ENCODE measurements at regions not wholly inside any gene's neighbourhood (a gene's known extent, or its start where the extent isn't known, plus 50 kb on each side); places are given as distances from the start of the nearest gene placed in this dataset.

DNA sequence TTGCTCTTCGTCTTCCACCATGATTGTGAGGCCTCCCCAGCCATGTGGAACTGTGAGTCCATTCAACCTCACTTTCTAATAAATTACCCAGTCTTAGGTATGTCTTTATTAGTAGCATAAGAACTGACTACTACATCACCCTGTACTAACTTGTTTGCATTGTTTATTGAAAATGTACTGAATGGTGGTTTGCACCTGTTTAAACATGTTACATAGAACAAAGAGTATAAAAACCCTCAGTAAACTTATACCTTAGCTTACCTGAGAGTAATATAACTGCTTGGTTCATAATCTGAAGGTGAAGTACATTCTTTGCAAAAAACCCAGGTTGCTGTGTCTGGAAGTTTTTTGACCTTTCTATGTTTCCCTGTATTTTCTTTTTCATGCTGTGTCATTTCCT lies 777.8 kb downstream of the TBC1D32 start:
- no peaks in the 10 kb centered on the region for H3K27me3 ChIP-seq (ENCODE audit: insufficient read depth, low read length)
- H3K36me3 ChIP-seq (ENCODE audit: insufficient read depth, low read length): no peaks in the 10 kb centered on the region
- H3K79me2 ChIP-seq (ENCODE audit: control insufficient read depth, insufficient read depth, low read length, unreplicated experiment): no peaks in the 10 kb centered on the region
- no peak overlapping the region for H3K27ac ChIP-seq (ENCODE audit: low read depth, low read length)
- H2AFZ ChIP-seq (ENCODE audit: low read length, unreplicated experiment): no peak overlapping the region
- H3K4me1 ChIP-seq (ENCODE audit: control insufficient read depth, insufficient read depth, low read length, unreplicated experiment): no peaks in the 10 kb centered on the region
- no peak overlapping the region for H3K4me3 ChIP-seq (ENCODE audit: low read depth, low read length)

- no peak overlapping the region for H3K4me3 ChIP-seq (ENCODE audit: low read depth, low read length)
- no peak overlapping the region for H2AFZ ChIP-seq (ENCODE audit: low read length, unreplicated experiment)
- H3K27ac ChIP-seq (ENCODE audit: low read depth, low read length): no peak overlapping the region
- H3K36me3 ChIP-seq (ENCODE audit: insufficient read depth, low read length): no peaks in the 10 kb centered on the region
- no peaks in the 10 kb centered on the region for H3K4me1 ChIP-seq (ENCODE audit: control insufficient read depth, insufficient read depth, low read length, unreplicated experiment)
- no peaks in the 10 kb centered on the region for H3K79me2 ChIP-seq (ENCODE audit: control insufficient read depth, insufficient read depth, low read length, unreplicated experiment)
- H3K27me3 ChIP-seq (ENCODE audit: insufficient read depth, low read length): no peaks in the 10 kb centered on the region
Measured at GRCh38 chr6:120553353-120553752, 780.9 kb downstream of the TBC1D32 start.

- Histone ChIP-seq H3K79me2 (ENCODE audit: control insufficient read depth, insufficient read depth, low read length, unreplicated experiment) (no peaks in the 10 kb centered on the region), H3K27me3 (ENCODE audit: insufficient read depth, low read length) (no peaks in the 10 kb centered on the region), H3K36me3 (ENCODE audit: insufficient read depth, low read length) (no peaks in the 10 kb centered on the region), H3K4me1 (ENCODE audit: control insufficient read depth, insufficient read depth, low read length, unreplicated experiment) (no peaks in the 10 kb centered on the region), H2AFZ (ENCODE audit: low read length, unreplicated experiment) (no peak overlapping the region), H3K4me3 (ENCODE audit: low read depth, low read length) (no peak overlapping the region), H3K27ac (ENCODE audit: low read depth, low read length) (no peak overlapping the region)
Measured at GRCh38 chr6:120545353-120545752, 788.9 kb downstream of the TBC1D32 start.

GRCh38 chr6:120534954-120535353 lies 799.3 kb downstream of the TBC1D32 start:
- no peaks in the 10 kb centered on the region for H3K4me1 ChIP-seq (ENCODE audit: control insufficient read depth, insufficient read depth, low read length, unreplicated experiment)

DNA sequence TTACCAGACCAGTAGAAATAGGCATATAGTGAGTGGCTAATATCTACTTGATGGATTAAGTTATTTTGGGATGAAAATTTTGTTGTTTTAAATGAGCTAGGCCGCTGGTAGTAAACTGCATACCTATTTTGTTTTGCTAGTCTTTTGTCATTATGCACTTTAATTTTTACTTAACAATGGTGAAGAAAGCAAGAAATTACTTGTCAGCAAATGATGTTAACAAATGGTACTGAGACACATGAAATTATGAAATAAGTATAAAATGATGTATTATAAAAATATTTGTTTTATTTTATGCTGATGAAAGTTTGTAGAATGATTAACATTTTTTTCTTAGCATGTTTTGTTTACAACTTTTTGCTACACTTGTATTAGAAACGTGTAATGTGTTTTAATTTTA lies 807.7 kb downstream of the TBC1D32 start:
- no peak overlapping the region for H3K4me3 ChIP-seq (ENCODE audit: low read depth, low read length)
- H3K27me3 ChIP-seq (ENCODE audit: insufficient read depth, low read length): no peaks in the 10 kb centered on the region
- H3K36me3 ChIP-seq (ENCODE audit: insufficient read depth, low read length): no peaks in the 10 kb centered on the region
- no peaks in the 10 kb centered on the region for H3K4me1 ChIP-seq (ENCODE audit: control insufficient read depth, insufficient read depth, low read length, unreplicated experiment)
- no peak overlapping the region for H2AFZ ChIP-seq (ENCODE audit: low read length, unreplicated experiment)
- H3K79me2 ChIP-seq (ENCODE audit: control insufficient read depth, insufficient read depth, low read length, unreplicated experiment): no peaks in the 10 kb centered on the region
- no peak overlapping the region for H3K27ac ChIP-seq (ENCODE audit: low read depth, low read length)

More at GRCh38 chr6:120534954-120535353, 799.3 kb downstream of the TBC1D32 start:
- Histone ChIP-seq H2AFZ (ENCODE audit: low read length, unreplicated experiment) (no peak overlapping the region), H3K27me3 (ENCODE audit: insufficient read depth, low read length) (no peaks in the 10 kb centered on the region), H3K79me2 (ENCODE audit: control insufficient read depth, insufficient read depth, low read length, unreplicated experiment) (no peaks in the 10 kb centered on the region), H3K27ac (ENCODE audit: low read depth, low read length) (no peak overlapping the region), H3K36me3 (ENCODE audit: insufficient read depth, low read length) (no peaks in the 10 kb centered on the region), H3K4me3 (ENCODE audit: low read depth, low read length) (no peak overlapping the region)

GRCh38 chr6:120514544-120514943 lies 819.7 kb downstream of the TBC1D32 start:
- no peaks in the 10 kb centered on the region for H3K4me1 ChIP-seq (ENCODE audit: control insufficient read depth, insufficient read depth, low read length, unreplicated experiment)
- H3K4me3 ChIP-seq (ENCODE audit: low read depth, low read length): no peak overlapping the region
- no peak overlapping the region for H3K27ac ChIP-seq (ENCODE audit: low read depth, low read length)
- H3K36me3 ChIP-seq (ENCODE audit: insufficient read depth, low read length): no peaks in the 10 kb centered on the region
- no peaks in the 10 kb centered on the region for H3K27me3 ChIP-seq (ENCODE audit: insufficient read depth, low read length)
- no peak overlapping the region for H2AFZ ChIP-seq (ENCODE audit: low read length, unreplicated experiment)
- no peaks in the 10 kb centered on the region for H3K79me2 ChIP-seq (ENCODE audit: control insufficient read depth, insufficient read depth, low read length, unreplicated experiment)

GRCh38 chr6:120511712-120512111 lies 822.6 kb downstream of the TBC1D32 start:
- Histone ChIP-seq H3K4me3 (ENCODE audit: low read depth, low read length) (no peak overlapping the region), H2AFZ (ENCODE audit: low read length, unreplicated experiment) (no peak overlapping the region), H3K36me3 (ENCODE audit: insufficient read depth, low read length) (no peaks in the 10 kb centered on the region), H3K79me2 (ENCODE audit: control insufficient read depth, insufficient read depth, low read length, unreplicated experiment) (no peaks in the 10 kb centered on the region), H3K27ac (ENCODE audit: low read depth, low read length) (no peak overlapping the region), H3K4me1 (ENCODE audit: control insufficient read depth, insufficient read depth, low read length, unreplicated experiment) (no peaks in the 10 kb centered on the region), H3K27me3 (ENCODE audit: insufficient read depth, low read length) (no peaks in the 10 kb centered on the region)

GRCh38 chr6:120498711-120499110 lies 835.6 kb downstream of the TBC1D32 start:
- H3K27ac ChIP-seq (ENCODE audit: low read depth, low read length): no peak overlapping the region
- H3K27me3 ChIP-seq (ENCODE audit: insufficient read depth, low read length): no peaks in the 10 kb centered on the region
- H3K4me1 ChIP-seq (ENCODE audit: control insufficient read depth, insufficient read depth, low read length, unreplicated experiment): no peaks in the 10 kb centered on the region
- no peak overlapping the region for H3K4me3 ChIP-seq (ENCODE audit: low read depth, low read length)
- no peaks in the 10 kb centered on the region for H3K36me3 ChIP-seq (ENCODE audit: insufficient read depth, low read length)
- no peak overlapping the region for H2AFZ ChIP-seq (ENCODE audit: low read length, unreplicated experiment)
- H3K79me2 ChIP-seq (ENCODE audit: control insufficient read depth, insufficient read depth, low read length, unreplicated experiment): no peaks in the 10 kb centered on the region

GRCh38 chr6:120496661-120497060 lies 837.6 kb downstream of the TBC1D32 start:
- Histone ChIP-seq H3K36me3 (ENCODE audit: insufficient read depth, low read length) (no peaks in the 10 kb centered on the region), H3K4me3 (ENCODE audit: low read depth, low read length) (no peak overlapping the region), H3K27ac (ENCODE audit: low read depth, low read length) (no peak overlapping the region), H3K79me2 (ENCODE audit: control insufficient read depth, insufficient read depth, low read length, unreplicated experiment) (no peaks in the 10 kb centered on the region), H2AFZ (ENCODE audit: low read length, unreplicated experiment) (no peak overlapping the region), H3K4me1 (ENCODE audit: control insufficient read depth, insufficient read depth, low read length, unreplicated experiment) (no peaks in the 10 kb centered on the region), H3K27me3 (ENCODE audit: insufficient read depth, low read length) (no peaks in the 10 kb centered on the region)

DNA sequence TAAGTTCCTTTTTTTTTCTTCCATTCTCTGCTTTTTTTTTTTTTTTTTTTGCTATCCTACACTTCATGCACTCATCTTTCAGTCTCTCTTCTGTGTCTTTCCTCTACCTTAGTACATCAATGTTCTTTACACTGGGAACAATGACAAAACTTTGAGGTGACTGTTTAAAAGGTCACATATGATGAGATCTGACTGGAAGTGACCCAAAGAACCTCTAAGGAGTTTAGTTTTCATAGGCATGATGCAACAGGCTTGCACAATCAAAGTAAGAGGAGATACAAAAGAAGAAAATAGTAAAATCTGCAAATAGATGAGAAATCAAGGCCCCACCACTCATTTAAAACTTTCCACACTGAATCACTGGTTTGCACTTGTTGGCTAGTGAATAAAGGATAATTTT lies 840.8 kb downstream of the TBC1D32 start:
- no peak overlapping the region for H2AFZ ChIP-seq (ENCODE audit: low read length, unreplicated experiment)
- no peaks in the 10 kb centered on the region for H3K79me2 ChIP-seq (ENCODE audit: control insufficient read depth, insufficient read depth, low read length, unreplicated experiment)
- H3K27ac ChIP-seq (ENCODE audit: low read depth, low read length): no peak overlapping the region
- no peaks in the 10 kb centered on the region for H3K4me1 ChIP-seq (ENCODE audit: control insufficient read depth, insufficient read depth, low read length, unreplicated experiment)
- no peak overlapping the region for H3K4me3 ChIP-seq (ENCODE audit: low read depth, low read length)
- no peaks in the 10 kb centered on the region for H3K36me3 ChIP-seq (ENCODE audit: insufficient read depth, low read length)
- no peaks in the 10 kb centered on the region for H3K27me3 ChIP-seq (ENCODE audit: insufficient read depth, low read length)

DNA sequence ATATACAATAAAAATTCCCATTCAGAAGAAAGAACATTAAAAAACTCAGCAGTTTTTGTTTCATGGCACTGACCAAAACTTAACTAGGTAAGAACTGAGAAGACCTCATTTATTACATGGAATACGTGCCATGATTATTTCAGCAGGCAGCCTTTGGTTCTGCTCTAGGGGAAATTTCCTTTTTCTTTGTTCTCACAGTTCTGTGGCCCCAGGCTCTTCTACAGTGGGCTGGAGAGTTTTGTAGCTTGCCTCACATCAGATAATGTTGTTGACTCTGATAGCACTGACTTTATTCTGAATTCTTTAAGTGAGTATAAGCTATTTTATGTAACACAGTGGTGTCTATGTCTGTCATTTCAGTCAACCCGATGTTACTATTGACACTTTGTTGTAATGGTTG lies 844.3 kb downstream of the TBC1D32 start:
- Histone ChIP-seq H3K27me3 (ENCODE audit: insufficient read depth, low read length) (no peaks in the 10 kb centered on the region), H3K36me3 (ENCODE audit: insufficient read depth, low read length) (no peaks in the 10 kb centered on the region), H3K79me2 (ENCODE audit: control insufficient read depth, insufficient read depth, low read length, unreplicated experiment) (no peaks in the 10 kb centered on the region), H2AFZ (ENCODE audit: low read length, unreplicated experiment) (no peak overlapping the region), H3K27ac (ENCODE audit: low read depth, low read length) (no peak overlapping the region), H3K4me1 (ENCODE audit: control insufficient read depth, insufficient read depth, low read length, unreplicated experiment) (no peaks in the 10 kb centered on the region), H3K4me3 (ENCODE audit: low read depth, low read length) (no peak overlapping the region)
